ENCODE measurements at regions not wholly inside any gene's neighbourhood (a gene's known extent, or its start where the extent isn't known, plus 50 kb on each side); places are given as distances from the start of the nearest gene placed in this dataset.

GRCh38 chr10:64502936-64503335 lies 981.7 kb downstream of the REEP3 start:
- no peak for DNase-seq (ENCODE audit: low read depth in 2 of 2)

GRCh38 chr10:64503429-64503828 lies 982.2 kb downstream of the REEP3 start:
- no peak for DNase-seq (ENCODE audit: low read depth in 2 of 2)

- no peak for DNase-seq (ENCODE audit: low read depth in 2 of 2)
These were observed 984.3 kb downstream of the REEP3 start for GRCh38 chr10:64505501-64505900.

- no peak for DNase-seq (ENCODE audit: low read depth in 2 of 2)
These were observed 985.8 kb downstream of the REEP3 start for GRCh38 chr10:64506963-64507362.

- no peak for DNase-seq (ENCODE audit: low read depth in 2 of 2)
These were observed 986.4 kb downstream of the REEP3 start for GRCh38 chr10:64507651-64508028.

GRCh38 chr10:64508029-64508661 lies 986.9 kb downstream of the REEP3 start:
- DNase-seq (ENCODE audit: low read depth in 2 of 2) = no peak

- DNase-seq (ENCODE audit: low read depth in 2 of 2) = no peak
These were observed 994.9 kb downstream of the REEP3 start for GRCh38 chr10:64515970-64516699.

GRCh38 chr10:64518456-64518855 lies 997.3 kb downstream of the REEP3 start:
- no peak for DNase-seq (ENCODE audit: low read depth in 2 of 2)

GRCh38 chr10:64519427-64519826 lies 998.2 kb downstream of the REEP3 start:
- DNase-seq (ENCODE audit: low read depth in 2 of 2) = no peak

- DNase-seq (ENCODE audit: low read depth in 2 of 2) = no peak
These were observed 998.6 kb downstream of the REEP3 start for GRCh38 chr10:64519831-64520230.

GRCh38 chr10:64523065-64523759 lies 1002.0 kb downstream of the REEP3 start:
- no peak for DNase-seq (ENCODE audit: low read depth in 2 of 2)

GRCh38 chr10:64528294-64529002 lies 1007.2 kb downstream of the REEP3 start:
- no peak for DNase-seq (ENCODE audit: low read depth in 2 of 2)

GRCh38 chr10:64529003-64529350 lies 1007.8 kb downstream of the REEP3 start:
- DNase-seq (ENCODE audit: low read depth in 2 of 2) = no peak

- no peak for DNase-seq (ENCODE audit: low read depth in 2 of 2)
These were observed 1013.4 kb downstream of the REEP3 start for GRCh38 chr10:64534616-64535015.

- no peak for DNase-seq (ENCODE audit: low read depth in 2 of 2)
These were observed 1014.1 kb downstream of the REEP3 start for GRCh38 chr10:64535131-64535867.

- DNase-seq (ENCODE audit: low read depth in 2 of 2) = no peak
These were observed 1015.9 kb downstream of the REEP3 start for GRCh38 chr10:64537112-64537511.

GRCh38 chr10:64537928-64538327 lies 1016.7 kb downstream of the REEP3 start:
- DNase-seq (ENCODE audit: low read depth in 2 of 2) = no peak

- DNase-seq (ENCODE audit: low read depth in 2 of 2) = no peak
These were observed 1024.9 kb downstream of the REEP3 start for GRCh38 chr10:64546073-64546472.

- no peak for DNase-seq (ENCODE audit: low read depth in 2 of 2)
These were observed 1026.0 kb downstream of the REEP3 start for GRCh38 chr10:64547168-64547567.

GRCh38 chr10:64555666-64556065 lies 1034.5 kb downstream of the REEP3 start:
- DNase-seq (ENCODE audit: low read depth in 2 of 2) = no peak

- DNase-seq (ENCODE audit: low read depth in 2 of 2) = no peak
These were observed 1037.1 kb downstream of the REEP3 start for GRCh38 chr10:64558094-64558835.
